MM.1S (cell line): ENCODE measurements at regions not wholly inside any gene's neighbourhood (a gene's known extent, or its start where the extent isn't known, plus 50 kb on each side); places are given as distances from the start of the nearest gene placed in this dataset.

Experiments
- EZH2 ChIP-seq: fragments of 300-600 bp; sonication (generic); optimal IDR thresholded peaks from 2 replicates; pipeline ENCODE3; 2017; ENCODE audit warnings: low read depth, mild to moderate bottlenecking, antibody characterized with exemption, low read length, mixed read lengths
- EZH2phosphoT487 ChIP-seq: fragments of 300-600 bp; sonication (generic); IDR thresholded peaks from 2 replicates; pipeline ENCODE4 v1.6.1; 2018; ENCODE audit warnings: antibody characterized with exemption, low read length
- TF ChIP-seq, protein P1 (sequence below): fragments of 300-600 bp; sonication (generic); IDR thresholded peaks from 2 replicates; pipeline ENCODE4 v1.5.1; 2016; ENCODE audit warnings: antibody characterized with exemption, low read length, mixed read lengths

- TF ChIP-seq, protein P1, sequence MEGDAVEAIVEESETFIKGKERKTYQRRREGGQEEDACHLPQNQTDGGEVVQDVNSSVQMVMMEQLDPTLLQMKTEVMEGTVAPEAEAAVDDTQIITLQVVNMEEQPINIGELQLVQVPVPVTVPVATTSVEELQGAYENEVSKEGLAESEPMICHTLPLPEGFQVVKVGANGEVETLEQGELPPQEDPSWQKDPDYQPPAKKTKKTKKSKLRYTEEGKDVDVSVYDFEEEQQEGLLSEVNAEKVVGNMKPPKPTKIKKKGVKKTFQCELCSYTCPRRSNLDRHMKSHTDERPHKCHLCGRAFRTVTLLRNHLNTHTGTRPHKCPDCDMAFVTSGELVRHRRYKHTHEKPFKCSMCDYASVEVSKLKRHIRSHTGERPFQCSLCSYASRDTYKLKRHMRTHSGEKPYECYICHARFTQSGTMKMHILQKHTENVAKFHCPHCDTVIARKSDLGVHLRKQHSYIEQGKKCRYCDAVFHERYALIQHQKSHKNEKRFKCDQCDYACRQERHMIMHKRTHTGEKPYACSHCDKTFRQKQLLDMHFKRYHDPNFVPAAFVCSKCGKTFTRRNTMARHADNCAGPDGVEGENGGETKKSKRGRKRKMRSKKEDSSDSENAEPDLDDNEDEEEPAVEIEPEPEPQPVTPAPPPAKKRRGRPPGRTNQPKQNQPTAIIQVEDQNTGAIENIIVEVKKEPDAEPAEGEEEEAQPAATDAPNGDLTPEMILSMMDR, result no peak
- TF ChIP-seq EZH2phosphoT487, result no peak
- no peak for TF ChIP-seq EZH2
Measured at GRCh38 chr9:107647611-107648010, 158.0 kb upstream of the KLF4 start.
